ENCODE measurements at regions not wholly inside any gene's neighbourhood (a gene's known extent, or its start where the extent isn't known, plus 50 kb on each side); places are given as distances from the start of the nearest gene placed in this dataset.

- H3K9me2 ChIP-seq (ENCODE audit: insufficient read depth, low read length) = no peaks in the 10 kb centered on the region
- no peaks in the 10 kb centered on the region for H3K36me3 ChIP-seq (ENCODE audit: insufficient read depth, low read length)
- no peaks in the 10 kb centered on the region for H3K27me3 ChIP-seq (ENCODE audit: insufficient read depth, low read depth, low read length)
- no peaks in the 10 kb centered on the region for H3F3A ChIP-seq (ENCODE audit: insufficient read depth, low read length, poor library complexity, severe bottlenecking)
- H3K4me3 ChIP-seq (ENCODE audit: low read length) = no peak overlapping the region
- H3K9ac ChIP-seq (ENCODE audit: low read length) = no peak overlapping the region
- no peak overlapping the region for H2AFZ ChIP-seq (ENCODE audit: low read depth, low read length)
- H3K4me2 ChIP-seq (ENCODE audit: low read length) = no peak overlapping the region
- H4K20me1 ChIP-seq (ENCODE audit: insufficient read depth) = no peaks in the 10 kb centered on the region
- no peaks in the 10 kb centered on the region for H3K9me3 ChIP-seq (ENCODE audit: low read length)
- TF ChIP-seq EZH2 (IDR thresholded peaks at IDR 0.05; ENCODE audit: borderline replicate concordance, insufficient read depth, low read length, poor library complexity, severe bottlenecking) = no peak
- no peak for TF ChIP-seq REST (IDR thresholded peaks at IDR 0.05; ENCODE audit: borderline replicate concordance)
- TF ChIP-seq SMC3 (conservative IDR thresholded peaks at IDR 0.05; ENCODE audit: poor library complexity) = no peak
- TF ChIP-seq POLR2AphosphoS5 (IDR thresholded peaks at IDR 0.05) = no peak
- no peak for TF ChIP-seq TAF1 (IDR thresholded peaks at IDR 0.05; ENCODE audit: low read depth)
- TF ChIP-seq EP300 (conservative IDR thresholded peaks at IDR 0.05; ENCODE audit: poor library complexity, severe bottlenecking) = no peak
- no peak for TF ChIP-seq CTCF (IDR thresholded peaks at IDR 0.05; ENCODE audit: poor library complexity, severe bottlenecking)
- TF ChIP-seq RAD21 (conservative IDR thresholded peaks at IDR 0.05) = no peak
- TF ChIP-seq MXI1 (conservative IDR thresholded peaks at IDR 0.05; ENCODE audit: poor library complexity, severe bottlenecking) = no peak
- no peaks in the 10 kb centered on the region for H3K79me2 ChIP-seq (replicated peaks; ENCODE audit: insufficient read depth, low read length)
- no peak overlapping the region for H3K27ac ChIP-seq (ENCODE audit: low read length)
Measured at GRCh38 chr6:12478921-12479320, 188.8 kb downstream of the EDN1 start.

GRCh38 chr6:12479451-12479850 lies 189.3 kb downstream of the EDN1 start:
- Histone ChIP-seq H4K20me1 (ENCODE audit: insufficient read depth) (no peaks in the 10 kb centered on the region), H3K9ac (ENCODE audit: low read length) (no peak overlapping the region), H3K4me3 (ENCODE audit: low read length) (no peak overlapping the region), H3K4me2 (ENCODE audit: low read length) (no peak overlapping the region), H3K27me3 (ENCODE audit: insufficient read depth, low read depth, low read length) (no peaks in the 10 kb centered on the region), H3K9me2 (ENCODE audit: insufficient read depth, low read length) (no peaks in the 10 kb centered on the region), H3K9me3 (ENCODE audit: low read length) (no peaks in the 10 kb centered on the region), H3K79me2 (replicated peaks; ENCODE audit: insufficient read depth, low read length) (no peaks in the 10 kb centered on the region), H3K36me3 (ENCODE audit: insufficient read depth, low read length) (no peaks in the 10 kb centered on the region), H3F3A (ENCODE audit: insufficient read depth, low read length, poor library complexity, severe bottlenecking) (no peaks in the 10 kb centered on the region), H3K27ac (ENCODE audit: low read length) (no peak overlapping the region), H2AFZ (ENCODE audit: low read depth, low read length) (no peak overlapping the region)
- TF ChIP-seq POLR2AphosphoS5 (IDR thresholded peaks at IDR 0.05) (no peak), RAD21 (conservative IDR thresholded peaks at IDR 0.05) (no peak), CTCF (IDR thresholded peaks at IDR 0.05; ENCODE audit: poor library complexity, severe bottlenecking) (no peak), MXI1 (conservative IDR thresholded peaks at IDR 0.05; ENCODE audit: poor library complexity, severe bottlenecking) (no peak), TAF1 (IDR thresholded peaks at IDR 0.05; ENCODE audit: low read depth) (no peak), SMC3 (conservative IDR thresholded peaks at IDR 0.05; ENCODE audit: poor library complexity) (no peak), EZH2 (IDR thresholded peaks at IDR 0.05; ENCODE audit: borderline replicate concordance, insufficient read depth, low read length, poor library complexity, severe bottlenecking) (no peak), REST (IDR thresholded peaks at IDR 0.05; ENCODE audit: borderline replicate concordance) (no peak), EP300 (conservative IDR thresholded peaks at IDR 0.05; ENCODE audit: poor library complexity, severe bottlenecking) (no peak)
